Bone marrow (tissue), 2 donors: ENCODE measurements at regions not wholly inside any gene's neighbourhood (a gene's known extent, or its start where the extent isn't known, plus 50 kb on each side); places are given as distances from the start of the nearest gene placed in this dataset.

ENCODE experiments used
- DNase-seq, 2 donors: peaks; one replicate each; lab custom pipeline; 2025; lab: John Stamatoyannopoulos, UW

DNA sequence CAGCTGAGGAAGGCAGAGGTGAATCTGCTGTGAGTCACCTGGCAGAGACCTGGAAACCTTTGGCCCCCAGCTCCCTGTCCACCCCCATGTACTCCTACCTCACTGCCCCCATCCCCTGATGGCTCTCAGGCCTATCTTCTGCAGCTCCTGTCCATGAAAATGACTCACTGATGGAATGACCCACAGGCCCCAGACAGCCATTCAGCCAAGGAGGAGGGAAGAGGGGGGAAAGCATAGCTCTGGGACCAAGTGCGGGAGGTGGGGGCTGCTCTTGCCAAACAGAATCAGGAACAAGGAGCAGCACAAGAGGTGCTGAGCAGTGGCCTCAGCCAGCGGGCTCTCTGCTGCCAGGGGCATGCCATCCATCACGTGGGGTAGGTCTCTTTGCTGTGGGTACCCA is 111.4 kb upstream of the C1QTNF9B start:
- no peak for DNase-seq

DNA sequence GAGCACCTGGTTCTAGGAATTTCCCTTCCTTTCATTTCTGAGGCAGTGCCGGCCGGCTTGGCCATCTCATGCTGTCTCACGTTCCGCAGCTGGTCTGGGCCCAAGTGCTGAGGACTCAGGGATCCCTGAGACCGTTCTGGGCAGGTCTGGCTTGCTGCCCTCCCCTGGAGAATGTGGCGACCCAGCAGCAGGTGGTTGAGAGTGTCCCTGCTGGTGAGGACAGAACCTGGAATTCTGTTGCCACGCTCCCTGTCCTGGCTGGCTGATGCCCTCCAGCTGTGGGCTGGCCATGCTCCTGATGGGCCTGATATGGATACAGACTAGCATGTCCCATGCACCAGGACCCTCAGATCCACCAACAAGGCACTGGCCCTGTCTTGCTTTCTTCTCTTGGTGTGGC is 114.0 kb upstream of the C1QTNF9B start:
- no peak for DNase-seq

DNA sequence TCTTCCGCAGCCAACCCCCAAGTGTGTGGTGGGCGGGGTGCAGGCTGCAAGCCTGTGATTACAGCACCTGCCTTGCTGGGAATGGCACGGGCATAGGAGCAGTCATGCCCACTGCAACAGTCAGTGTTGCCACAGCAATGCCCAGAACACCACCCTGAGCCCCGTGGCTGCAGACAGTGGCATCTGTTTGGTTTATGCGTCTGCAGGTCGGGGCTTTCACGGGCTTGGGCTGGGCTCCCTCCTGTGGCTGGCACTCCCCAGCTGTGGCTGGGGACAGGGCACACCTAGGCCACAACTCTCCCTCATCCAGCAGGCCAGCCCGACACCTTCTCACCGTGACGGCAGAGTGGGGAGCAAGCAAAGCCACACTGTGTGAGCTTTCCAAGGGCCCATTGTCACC is 115.3 kb upstream of the C1QTNF9B start:
- DNase-seq: no peak

DNA sequence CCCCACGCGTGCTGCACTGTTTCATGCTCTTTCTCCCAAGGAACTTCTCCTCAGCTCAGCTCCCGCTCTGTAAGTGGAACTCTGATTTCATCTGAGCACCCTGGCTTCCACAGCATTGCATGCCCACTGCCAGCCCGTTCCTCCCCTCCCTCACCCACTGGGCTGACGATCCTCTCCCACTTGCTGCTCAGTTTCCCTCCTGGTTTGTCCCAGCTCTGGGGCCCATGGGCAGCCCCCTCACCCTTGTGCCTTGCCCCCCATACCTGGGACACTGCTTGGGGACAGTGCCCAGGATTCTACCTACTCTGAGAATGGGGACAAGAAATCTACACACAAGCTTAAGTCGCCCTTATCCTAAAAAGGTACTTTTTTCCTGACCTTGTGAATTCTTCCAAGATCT is 115.9 kb upstream of the C1QTNF9B start:
- no peak for DNase-seq

GRCh38 chr13:24016046-24016445 is 118.7 kb upstream of the C1QTNF9B start:
- DNase-seq: no peak

- no peak for DNase-seq
Measured at GRCh38 chr13:24022568-24022967, 125.3 kb upstream of the C1QTNF9B start.

GRCh38 chr13:24023073-24023472 is 125.8 kb upstream of the C1QTNF9B start:
- no peak for DNase-seq

- no peak for DNase-seq
Measured at GRCh38 chr13:24027494-24027893, 130.2 kb upstream of the C1QTNF9B start.

- no peak for DNase-seq
Measured at GRCh38 chr13:24032252-24032651, 128.3 kb upstream of the SPATA13 start.

DNA sequence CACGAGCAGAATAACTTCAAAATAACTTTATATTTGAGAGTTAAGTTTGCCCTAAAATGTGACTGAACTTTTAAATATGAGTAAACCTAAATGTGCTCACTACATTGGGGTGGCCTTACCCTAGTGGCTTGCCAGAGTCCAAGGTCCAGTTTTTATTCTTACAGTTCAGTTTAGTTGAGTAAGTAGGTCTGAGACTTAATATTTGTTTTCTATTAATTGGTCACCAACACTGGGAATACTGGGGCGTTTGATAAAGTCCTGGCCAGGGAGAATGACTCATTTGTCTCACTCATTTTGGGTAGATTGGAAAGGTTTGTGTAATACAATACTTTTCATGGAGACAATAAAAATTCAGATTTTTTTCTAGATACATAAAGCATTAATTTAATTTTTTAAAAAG is 127.8 kb upstream of the SPATA13 start:
- no peak for DNase-seq

- no peak for DNase-seq
Measured at GRCh38 chr13:24033527-24034302, 126.8 kb upstream of the SPATA13 start.

DNA sequence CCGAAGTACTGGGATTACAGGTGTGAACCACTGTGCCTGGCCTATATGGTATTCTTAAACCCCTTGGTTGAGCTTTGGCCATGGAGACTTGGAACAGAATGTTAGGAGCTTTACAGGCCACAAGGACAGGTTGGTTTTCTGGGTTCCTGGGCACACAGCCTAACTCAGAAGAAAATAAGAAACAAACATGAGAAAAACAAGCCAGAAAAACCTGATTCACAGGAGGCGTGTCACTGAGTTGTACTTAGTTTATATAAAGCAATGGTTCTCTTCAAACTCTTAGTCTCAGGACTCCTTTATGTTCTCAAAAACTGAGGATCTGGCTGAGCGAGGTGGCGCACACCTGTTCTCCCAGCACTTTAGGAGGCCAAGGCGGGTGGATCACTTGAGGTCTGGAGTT is 125.1 kb upstream of the SPATA13 start:
- DNase-seq: no peak

GRCh38 chr13:24036115-24036514 is 124.4 kb upstream of the SPATA13 start:
- no peak for DNase-seq

GRCh38 chr13:24038405-24038804 is 122.1 kb upstream of the SPATA13 start:
- DNase-seq: peak in 1 of 2 donors; percentile 34

DNA sequence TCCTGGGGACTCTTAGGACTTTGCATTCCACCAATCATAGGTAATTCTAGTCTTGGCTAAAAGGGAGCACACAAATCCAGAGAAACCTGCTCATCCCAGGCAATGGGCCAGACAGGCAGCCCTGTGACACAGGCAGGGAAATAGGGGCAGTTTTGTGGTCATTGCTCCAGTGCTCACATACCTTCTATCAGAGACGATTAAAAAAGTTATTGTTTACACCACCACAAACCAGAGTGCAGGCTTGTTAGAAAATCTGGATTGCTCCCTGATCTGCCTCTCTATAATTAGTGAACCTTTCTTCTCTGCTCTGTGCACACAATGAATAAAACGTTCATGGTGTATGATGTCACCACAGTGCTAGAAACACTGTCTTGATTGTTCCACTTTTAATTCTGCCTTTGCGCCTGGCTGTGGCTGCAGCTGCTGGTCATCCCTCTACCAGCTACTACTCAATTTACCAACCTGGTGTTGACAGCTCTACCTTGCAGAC is 121.6 kb upstream of the SPATA13 start:
- no peak for DNase-seq

DNA sequence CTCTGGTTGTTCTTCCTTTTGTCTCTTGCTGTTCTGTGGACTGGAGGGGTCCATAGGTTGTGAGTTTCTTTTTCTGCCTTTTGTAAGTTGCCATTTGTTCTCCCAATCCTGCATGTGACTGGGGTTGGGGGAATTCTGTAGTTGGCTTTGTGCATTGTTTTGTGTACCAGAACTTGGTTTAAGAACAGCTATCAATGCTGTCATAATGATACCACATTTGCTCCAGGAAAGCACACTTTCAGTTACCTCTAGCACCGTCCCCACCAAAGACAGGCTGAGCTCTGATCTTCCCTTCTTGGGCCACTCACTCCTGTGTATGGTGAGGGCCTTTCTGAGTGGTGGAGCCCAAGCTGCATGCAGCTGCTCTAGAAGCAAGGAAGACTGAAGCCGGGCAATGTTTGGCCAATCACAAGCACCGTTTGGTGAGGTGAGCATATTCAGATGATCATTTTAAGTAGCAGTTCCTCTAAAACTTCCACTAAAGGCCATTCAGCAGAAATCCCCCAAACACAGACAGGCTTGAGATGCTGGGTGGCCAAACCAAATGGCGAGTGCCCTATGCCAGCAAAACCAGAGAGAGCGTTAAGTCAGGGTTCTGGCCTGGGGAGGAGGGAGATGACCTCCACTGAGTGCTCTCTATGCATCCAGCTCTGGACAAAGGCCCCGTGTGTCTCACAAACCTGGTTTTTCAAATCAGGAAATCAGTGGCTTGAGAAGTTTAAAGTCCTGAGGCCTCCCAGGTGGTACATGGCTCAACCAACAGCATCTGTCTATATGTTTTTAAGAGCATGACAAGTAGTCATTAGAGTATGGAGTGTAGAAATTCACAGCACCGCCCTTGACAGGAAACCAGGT is 120.7 kb upstream of the SPATA13 start:
- no peak for DNase-seq

- DNase-seq: no peak
Measured at GRCh38 chr13:24040835-24041234, 119.7 kb upstream of the SPATA13 start.

DNA sequence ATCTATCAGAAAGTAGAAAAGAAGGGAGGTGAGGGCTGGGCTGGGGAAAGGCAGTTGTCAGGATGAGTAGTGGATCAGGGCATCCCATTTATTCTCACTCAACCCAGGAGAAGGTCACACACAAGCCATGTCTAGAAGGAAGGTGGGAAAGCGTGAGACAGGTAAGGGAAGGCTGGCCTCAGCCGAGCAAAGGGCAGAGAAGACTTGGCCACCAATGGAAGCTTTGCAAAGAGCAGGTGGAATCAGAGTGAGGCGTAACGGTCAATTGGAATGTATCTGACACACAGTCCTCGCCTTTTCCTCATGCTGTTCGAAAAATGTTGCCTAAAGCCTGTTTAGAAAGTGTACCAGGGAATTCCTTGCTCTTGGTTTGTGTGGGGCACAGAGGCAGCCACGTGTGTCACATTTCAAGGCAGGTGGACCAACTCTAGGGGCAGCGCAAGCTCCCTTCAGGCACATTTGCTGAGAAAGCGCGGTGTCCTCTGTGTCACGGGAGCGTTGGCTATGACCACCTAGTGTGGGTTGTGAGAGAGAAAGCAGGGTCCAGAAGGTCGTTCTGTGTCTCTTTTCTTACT is 118.8 kb upstream of the SPATA13 start:
- DNase-seq: no peak

GRCh38 chr13:24042710-24043440 is 117.6 kb upstream of the SPATA13 start:
- no peak for DNase-seq

- DNase-seq: no peak
Measured at GRCh38 chr13:24043590-24044350, 116.8 kb upstream of the SPATA13 start.

- no peak for DNase-seq
Measured at GRCh38 chr13:24045597-24045996, 114.9 kb upstream of the SPATA13 start.
